GM12801 (cell line): ENCODE measurements at regions not wholly inside any gene's neighbourhood (a gene's known extent, or its start where the extent isn't known, plus 50 kb on each side); places are given as distances from the start of the nearest gene placed in this dataset.

ENCODE experiments used
- TF ChIP-seq, protein P1 (sequence below): IDR thresholded peaks from one replicate; pipeline ENCODE4 v1.5.1; 2011; ENCODE audit warnings: control low read depth; ENCODE audit not compliant: insufficient read length; ENCODE audit errors: extremely low read depth

GRCh38 chr20:52867305-52867704 is 104.9 kb upstream of the TSHZ2 start:
- TF ChIP-seq, protein P1, sequence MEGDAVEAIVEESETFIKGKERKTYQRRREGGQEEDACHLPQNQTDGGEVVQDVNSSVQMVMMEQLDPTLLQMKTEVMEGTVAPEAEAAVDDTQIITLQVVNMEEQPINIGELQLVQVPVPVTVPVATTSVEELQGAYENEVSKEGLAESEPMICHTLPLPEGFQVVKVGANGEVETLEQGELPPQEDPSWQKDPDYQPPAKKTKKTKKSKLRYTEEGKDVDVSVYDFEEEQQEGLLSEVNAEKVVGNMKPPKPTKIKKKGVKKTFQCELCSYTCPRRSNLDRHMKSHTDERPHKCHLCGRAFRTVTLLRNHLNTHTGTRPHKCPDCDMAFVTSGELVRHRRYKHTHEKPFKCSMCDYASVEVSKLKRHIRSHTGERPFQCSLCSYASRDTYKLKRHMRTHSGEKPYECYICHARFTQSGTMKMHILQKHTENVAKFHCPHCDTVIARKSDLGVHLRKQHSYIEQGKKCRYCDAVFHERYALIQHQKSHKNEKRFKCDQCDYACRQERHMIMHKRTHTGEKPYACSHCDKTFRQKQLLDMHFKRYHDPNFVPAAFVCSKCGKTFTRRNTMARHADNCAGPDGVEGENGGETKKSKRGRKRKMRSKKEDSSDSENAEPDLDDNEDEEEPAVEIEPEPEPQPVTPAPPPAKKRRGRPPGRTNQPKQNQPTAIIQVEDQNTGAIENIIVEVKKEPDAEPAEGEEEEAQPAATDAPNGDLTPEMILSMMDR: no peak

- TF ChIP-seq, protein P1: no peak
These were observed 107.1 kb upstream of the TSHZ2 start for GRCh38 chr20:52864916-52865605.

DNA sequence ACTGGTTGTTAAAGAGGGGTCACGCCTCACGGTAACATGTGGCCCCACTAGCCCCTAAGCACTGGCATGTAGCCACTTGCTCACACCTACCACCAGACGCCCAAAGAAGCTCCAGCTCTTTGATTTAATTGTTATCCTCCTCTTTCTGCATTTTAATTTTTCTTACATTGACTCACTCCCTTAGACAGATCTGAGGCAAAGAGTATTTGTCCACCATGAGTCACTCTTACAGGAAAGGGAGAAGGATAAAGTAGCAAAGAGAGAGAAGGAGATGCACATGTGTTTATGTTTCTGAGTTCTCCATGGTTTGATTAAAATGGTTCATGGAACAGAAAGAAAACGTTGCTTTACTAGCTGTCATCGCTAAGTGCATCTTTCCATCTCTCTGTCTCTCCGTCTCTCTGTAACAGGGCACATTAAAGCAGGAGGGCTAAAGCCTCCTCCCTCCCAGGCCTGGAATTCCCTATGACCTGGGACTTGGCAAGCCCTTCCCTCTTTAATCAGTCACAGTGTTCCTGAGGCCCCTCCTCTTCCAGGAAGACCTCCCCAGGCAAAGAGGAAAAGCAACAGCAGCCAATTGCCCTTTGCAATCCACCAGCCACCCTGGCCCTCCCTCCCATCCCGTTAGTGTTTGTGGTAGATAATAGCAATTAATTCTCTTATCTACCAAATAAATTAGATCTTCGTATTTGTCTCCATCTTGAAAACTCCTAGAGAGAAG is 112.8 kb upstream of the TSHZ2 start:
- TF ChIP-seq, protein P1: no peak

DNA sequence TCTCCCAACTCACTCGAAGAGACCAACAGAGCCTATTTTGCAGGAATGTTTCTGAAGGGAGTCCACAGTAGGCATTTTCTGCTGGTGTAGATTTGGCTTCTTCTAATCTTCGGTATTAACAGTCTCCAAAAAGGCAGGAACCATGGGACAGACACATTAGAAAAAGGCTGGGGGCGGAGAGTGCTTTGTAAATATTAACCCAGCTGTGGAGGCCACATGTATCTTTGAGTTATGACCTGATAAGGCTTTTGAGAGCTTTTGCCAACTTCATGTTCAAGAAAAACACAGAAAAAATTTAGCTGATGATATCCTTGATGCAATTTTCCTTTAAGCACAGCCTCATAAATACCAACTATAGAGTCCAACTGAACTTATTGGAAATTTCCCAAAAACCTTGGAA is 119.4 kb upstream of the TSHZ2 start:
- TF ChIP-seq, protein P1: no peak

- TF ChIP-seq, protein P1: no peak
These were observed 124.3 kb upstream of the TSHZ2 start for GRCh38 chr20:52847731-52848359.

GRCh38 chr20:52847029-52847660 is 125.0 kb upstream of the TSHZ2 start:
- TF ChIP-seq, protein P1: no peak

DNA sequence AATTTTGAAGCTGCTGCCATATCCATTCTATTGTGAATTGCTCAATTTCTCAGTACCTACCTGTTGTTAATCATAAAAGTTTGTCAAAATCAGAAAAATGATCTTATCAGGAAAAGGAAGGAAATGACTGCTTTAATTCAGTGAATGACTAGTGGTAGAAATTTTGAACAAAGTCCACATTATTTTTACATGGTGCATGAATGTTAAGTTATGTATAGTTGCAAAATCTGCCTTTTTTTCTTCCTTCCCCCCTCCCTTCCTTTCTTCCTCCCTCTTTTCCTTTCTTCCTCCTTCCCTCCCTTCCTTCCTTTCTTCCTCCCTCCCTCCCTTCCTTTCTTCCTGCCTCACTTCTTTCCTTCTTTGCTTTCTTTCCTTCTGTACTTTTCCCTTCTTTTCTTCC is 127.1 kb upstream of the TSHZ2 start:
- TF ChIP-seq, protein P1: no peak
